B cell (primary cell): ENCODE measurements at regions not wholly inside any gene's neighbourhood (a gene's known extent, or its start where the extent isn't known, plus 50 kb on each side); places are given as distances from the start of the nearest gene placed in this dataset.

ENCODE experiments used
- ATAC-seq: fragments of 200-7000 bp; cut with Tn5 transposase; one replicate; pipeline ENCODE4 v1.10.0; 2021; ENCODE audit warnings: low read depth, mild to moderate bottlenecking, moderate number of reproducible peaks, moderate library complexity
- CTCF ChIA-PET: fragments of 350-600 bp; sonication (Branson Sonifier 250); formaldehyde crosslinking; loops from one replicate; lab custom pipeline; 2021; ENCODE audit warnings: antibody characterized with exemption, inconsistent platforms; lab: Charles Lee
- POLR2A ChIA-PET: fragments of 350-600 bp; sonication (Branson Sonifier 250); formaldehyde crosslinking; loops from one replicate; lab custom pipeline; 2021; ENCODE audit warnings: antibody characterized with exemption; lab: Charles Lee
- DNase-seq: peaks from one replicate; pipeline ENCODE4 v3.0.0; 2013
- H2AFZ ChIP-seq: 2 replicates; pipeline ENCODE4 v1.6.1; 2012; ENCODE audit warnings: mild to moderate bottlenecking, low read depth, low read length; ENCODE audit not compliant: insufficient read depth, poor library complexity, severe bottlenecking
- H3K27ac ChIP-seq, 2 donors: 1 replicate in 1 of 2; 2 replicates in 1 of 2; pipeline ENCODE4 v1.5.1; 2012 to 2013; ENCODE audit warnings: low read length in 2 of 2, mild to moderate bottlenecking in 2 of 2, moderate library complexity in 1 of 2
- H3K27me3 ChIP-seq, 4 experiments: fragments of 200-600 bp in 1 of 4; sonication (generic) in 1 of 4; replicated peaks in 1 of 4; 1 replicate in 2 of 4; 2 replicates in 2 of 4; pipeline versions ENCODE4 v1.6.1 to v1.7.0; 2013 to 2016; ENCODE audit warnings: low read length in 3 of 4, mild to moderate bottlenecking in 2 of 4, mixed read lengths in 1 of 4, moderate library complexity in 1 of 4; ENCODE audit not compliant: insufficient read depth in 4 of 4, control insufficient read depth in 3 of 4; ENCODE audit errors: control extremely low read depth in 1 of 4
- H3K36me3 ChIP-seq, 2 experiments: replicated peaks in 1 of 2; 1 replicate in 1 of 2; 2 replicates in 1 of 2; pipeline versions ENCODE4 v1.6.1 to v1.7.1; 2013; ENCODE audit warnings: low read length in 1 of 2; ENCODE audit not compliant: insufficient read depth in 2 of 2, control insufficient read depth in 1 of 2; ENCODE audit errors: control extremely low read depth in 1 of 2, extremely low read depth in 1 of 2
- H3K4me1 ChIP-seq, 2 donors: fragments of 200-600 bp in 1 of 2; sonication (generic) in 1 of 2; 1 replicate in 1 of 2; 2 replicates in 1 of 2; pipeline versions ENCODE4 v1.5.1 to v1.6.1; 2013 to 2017; ENCODE audit warnings: low read length in 2 of 2; ENCODE audit not compliant: control insufficient read depth in 2 of 2, insufficient read depth in 2 of 2
- H3K4me2 ChIP-seq: replicated peaks from 2 replicates; pipeline ENCODE3; 2012; ENCODE audit warnings: mild to moderate bottlenecking, low read depth, low read length; ENCODE audit not compliant: poor library complexity, severe bottlenecking
- H3K4me3 ChIP-seq, 5 experiments: fragments of 200-600 bp in 1 of 5; sonication (generic) in 1 of 5; 1 replicate in 3 of 5; 2 replicates in 2 of 5; pipeline versions ENCODE4 v1.5.1 to v1.7.0; 2011 to 2016; ENCODE audit warnings: low read length in 4 of 5, mild to moderate bottlenecking in 4 of 5, low read depth in 2 of 5, control low read depth in 1 of 5, moderate library complexity in 1 of 5; ENCODE audit not compliant: insufficient read depth in 1 of 5; ENCODE audit errors: control extremely low read depth in 1 of 5, extremely low read depth in 1 of 5
- H3K79me2 ChIP-seq: fragments of 200-600 bp; sonication (generic); one replicate; pipeline ENCODE4 v1.6.0; 2016; ENCODE audit warnings: low read length; ENCODE audit not compliant: control insufficient read depth, insufficient read depth
- H3K9ac ChIP-seq: fragments of 200-600 bp; sonication (generic); 2 replicates; pipeline ENCODE4 v1.6.1; 2017; ENCODE audit warnings: mild to moderate bottlenecking, low read length, moderate library complexity
- H3K9me3 ChIP-seq, 3 donors: one replicate each; pipeline versions ENCODE4 v1.6.1 to v1.7.1; 2013; ENCODE audit warnings: low read length in 2 of 3; ENCODE audit not compliant: control insufficient read depth in 2 of 3, insufficient read depth in 1 of 3; ENCODE audit errors: control extremely low read depth in 1 of 3
- H4K20me1 ChIP-seq: 2 replicates; pipeline ENCODE4 v1.6.0; 2012; ENCODE audit warnings: mild to moderate bottlenecking, low read length; ENCODE audit not compliant: insufficient read depth, control insufficient read depth, poor library complexity, severe bottlenecking
- H3K27ac Mint-ChIP-seq: one replicate; pipeline ENCODE4 v1.8.0; 2021; ENCODE audit warnings: mixed read lengths
- H3K27me3 Mint-ChIP-seq: one replicate; pipeline ENCODE4 v1.8.0; 2021; ENCODE audit warnings: mixed read lengths
- H3K4me1 Mint-ChIP-seq: one replicate; pipeline ENCODE4 v1.8.0; 2021; ENCODE audit warnings: mixed read lengths
- H3K4me3 Mint-ChIP-seq: one replicate; pipeline ENCODE4 v1.8.0; 2021; ENCODE audit warnings: mixed read lengths
- H3K9me3 Mint-ChIP-seq: one replicate; pipeline ENCODE4 v1.8.0; 2022; ENCODE audit warnings: mixed read lengths; ENCODE audit not compliant: insufficient read depth
- EZH2 ChIP-seq: IDR thresholded peaks from 2 replicates; pipeline ENCODE4 v1.6.1; 2012; ENCODE audit warnings: borderline replicate concordance, low read depth, mild to moderate bottlenecking, moderate library complexity, low read length; ENCODE audit not compliant: insufficient read depth, poor library complexity, severe bottlenecking
- WGBS: methylation state at CpG from one replicate; pipeline ENCODE4 v1.1.5; 2013; ENCODE audit warnings: missing lambda C conversion rate; ENCODE audit not compliant: insufficient coverage; 5-methylcytosine and 5-hydroxymethylcytosine counted together
- intact Hi-C: fragments of 100-400 bp; cut with micrococcal nuclease; formaldehyde crosslinking; loops from one replicate; pipeline ENCODE4 v1.10.0; 2022
- TF ChIP-seq, protein P1 (sequence below): fragments of 200-600 bp; IDR thresholded peaks from one replicate; pipeline ENCODE4 v1.8.0; 2022; ENCODE audit warnings: antibody characterized with exemption, mild to moderate bottlenecking

DNA sequence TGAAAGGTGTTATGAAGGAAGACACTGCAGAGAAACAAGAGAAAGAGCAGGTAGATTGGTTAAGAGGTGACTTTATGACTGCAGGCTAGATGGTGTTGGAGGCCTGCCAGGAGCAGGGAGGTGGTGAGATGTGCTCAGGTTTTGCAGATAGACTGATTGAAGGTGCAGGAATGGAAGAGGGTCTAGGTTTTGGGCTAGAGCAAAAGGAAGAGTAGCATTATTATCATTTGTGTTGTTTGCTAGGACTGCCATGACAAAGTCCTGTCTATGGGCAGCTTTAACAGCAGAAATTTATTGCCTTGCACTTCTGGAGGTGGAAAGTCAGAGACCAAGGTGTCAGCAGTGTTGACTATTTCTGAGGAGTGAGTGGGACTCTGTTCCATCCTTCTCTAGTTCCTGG, 172.9 kb upstream of the SOX11 start:
- ATAC-seq, result no peak

DNA sequence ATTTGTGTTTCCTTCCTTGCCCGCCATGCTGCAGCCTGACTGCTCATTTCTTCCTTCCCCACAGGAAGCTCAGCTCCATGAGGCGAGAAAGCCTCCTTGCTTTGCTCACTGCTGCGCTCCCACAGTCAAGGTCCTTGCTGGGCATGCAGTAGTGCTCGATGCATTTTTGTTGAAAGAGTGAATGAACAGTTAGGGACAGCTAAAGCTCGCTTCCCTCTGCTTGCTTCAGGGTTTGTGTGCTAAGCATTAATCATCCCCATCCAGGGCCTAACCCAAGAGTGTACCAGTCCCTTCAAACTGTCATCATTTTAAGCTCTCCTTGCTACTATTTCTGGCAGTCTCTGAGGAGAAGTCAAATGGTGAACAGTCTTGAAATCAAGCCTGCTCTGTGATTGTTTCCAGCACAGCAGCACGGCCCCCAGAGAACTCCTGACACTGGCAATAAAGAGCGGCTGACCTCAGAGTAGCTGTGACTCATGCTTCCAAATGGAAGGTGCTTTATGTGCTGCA, 171.7 kb upstream of the SOX11 start:
- no peaks in the 10 kb centered on the region for H3K9me3 Mint-ChIP-seq
- intact Hi-C loops, result no loop called here
- no peak overlapping the region for H3K4me2 ChIP-seq
- ATAC-seq (no peak), DNase-seq (no peak)
- H4K20me1 ChIP-seq, result no peaks in the 10 kb centered on the region
- H3K27ac ChIP-seq, result no peak overlapping the region
- H3K27me3 Mint-ChIP-seq, result no peaks in the 10 kb centered on the region
- H3K9ac ChIP-seq, result no peak overlapping the region
- no peaks in the 10 kb centered on the region for H3K4me1 ChIP-seq
- H3K9me3 ChIP-seq, result no peaks in the 10 kb centered on the region
- H3K4me1 Mint-ChIP-seq, result no peaks in the 10 kb centered on the region
- no peaks in the 10 kb centered on the region for H3K79me2 ChIP-seq
- no peak overlapping the region for H3K4me3 Mint-ChIP-seq
- CTCF ChIA-PET, result no interaction called here
- no peak for TF ChIP-seq EZH2
- TF ChIP-seq, protein P1, sequence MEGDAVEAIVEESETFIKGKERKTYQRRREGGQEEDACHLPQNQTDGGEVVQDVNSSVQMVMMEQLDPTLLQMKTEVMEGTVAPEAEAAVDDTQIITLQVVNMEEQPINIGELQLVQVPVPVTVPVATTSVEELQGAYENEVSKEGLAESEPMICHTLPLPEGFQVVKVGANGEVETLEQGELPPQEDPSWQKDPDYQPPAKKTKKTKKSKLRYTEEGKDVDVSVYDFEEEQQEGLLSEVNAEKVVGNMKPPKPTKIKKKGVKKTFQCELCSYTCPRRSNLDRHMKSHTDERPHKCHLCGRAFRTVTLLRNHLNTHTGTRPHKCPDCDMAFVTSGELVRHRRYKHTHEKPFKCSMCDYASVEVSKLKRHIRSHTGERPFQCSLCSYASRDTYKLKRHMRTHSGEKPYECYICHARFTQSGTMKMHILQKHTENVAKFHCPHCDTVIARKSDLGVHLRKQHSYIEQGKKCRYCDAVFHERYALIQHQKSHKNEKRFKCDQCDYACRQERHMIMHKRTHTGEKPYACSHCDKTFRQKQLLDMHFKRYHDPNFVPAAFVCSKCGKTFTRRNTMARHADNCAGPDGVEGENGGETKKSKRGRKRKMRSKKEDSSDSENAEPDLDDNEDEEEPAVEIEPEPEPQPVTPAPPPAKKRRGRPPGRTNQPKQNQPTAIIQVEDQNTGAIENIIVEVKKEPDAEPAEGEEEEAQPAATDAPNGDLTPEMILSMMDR, result no peak
- WGBS, result 70% methylated on average over 2 of the region's 7 CpGs
- H2AFZ ChIP-seq, result no peak overlapping the region
- POLR2A ChIA-PET, result no interaction called here
- H3K4me3 ChIP-seq, result no peak overlapping the region
- H3K27ac Mint-ChIP-seq, result no peak overlapping the region
- no peaks in the 10 kb centered on the region for H3K27me3 ChIP-seq
- no peaks in the 10 kb centered on the region for H3K36me3 ChIP-seq

More for the DNA sequence above, 172.9 kb upstream of the SOX11 start:
- no peak overlapping the region for H2AFZ ChIP-seq
- no peaks in the 10 kb centered on the region for H3K79me2 ChIP-seq
- CTCF ChIA-PET, result no interaction called here
- H3K4me3 Mint-ChIP-seq, result no peak overlapping the region
- no peak for TF ChIP-seq EZH2
- TF ChIP-seq, protein P1, result no peak
- no peak for DNase-seq
- H3K27ac Mint-ChIP-seq, result no peak overlapping the region
- intact Hi-C loops, result no loop called here
- no peaks in the 10 kb centered on the region for H3K4me1 ChIP-seq
- H3K4me2 ChIP-seq, result no peak overlapping the region
- H4K20me1 ChIP-seq, result no peaks in the 10 kb centered on the region
- no peaks in the 10 kb centered on the region for H3K27me3 ChIP-seq
- POLR2A ChIA-PET, result no interaction called here
- H3K9ac ChIP-seq, result no peak overlapping the region
- H3K27me3 Mint-ChIP-seq, result no peaks in the 10 kb centered on the region
- H3K36me3 ChIP-seq, result no peaks in the 10 kb centered on the region
- H3K27ac ChIP-seq, result no peak overlapping the region
- H3K9me3 Mint-ChIP-seq, result no peaks in the 10 kb centered on the region
- no peaks in the 10 kb centered on the region for H3K4me1 Mint-ChIP-seq
- no peaks in the 10 kb centered on the region for H3K9me3 ChIP-seq
- H3K4me3 ChIP-seq, result no peak overlapping the region
